C4-2B (cell line): ENCODE measurements at regions not wholly inside any gene's neighbourhood (a gene's known extent, or its start where the extent isn't known, plus 50 kb on each side); places are given as distances from the start of the nearest gene placed in this dataset.

Source experiments
- CTCF ChIP-seq: fragments of 450-650 bp; conservative IDR thresholded peaks from 2 replicates; pipeline ENCODE4 v1.5.1; 2017; ENCODE audit warnings: mild to moderate bottlenecking
- ZFX ChIP-seq: fragments of 450-650 bp; IDR thresholded peaks from 2 replicates; pipeline ENCODE4 v1.6.1; 2017

DNA sequence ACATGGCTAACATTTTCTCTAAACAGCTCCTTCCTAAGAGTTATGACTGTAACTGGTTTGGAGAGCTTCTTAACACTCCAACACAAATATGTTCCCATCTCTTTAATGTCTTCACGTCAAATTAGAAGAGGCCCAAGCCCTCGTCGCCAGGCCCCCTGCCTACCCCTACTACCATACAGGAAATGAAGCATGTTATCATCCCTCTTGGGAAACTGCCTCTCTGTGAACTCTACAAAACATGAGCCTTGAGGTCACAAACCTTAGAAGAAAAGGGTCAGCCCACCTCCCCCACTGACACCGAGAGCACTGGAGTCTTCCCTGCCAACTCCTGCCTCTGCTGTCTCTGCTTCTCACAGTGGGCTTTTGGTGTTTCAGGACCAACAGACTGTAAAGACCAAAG lies 243.1 kb upstream of the STT3B start:
- TF ChIP-seq CTCF (no peak), ZFX (no peak)
